GM23338 (cell line): ENCODE measurements at regions not wholly inside any gene's neighbourhood (a gene's known extent, or its start where the extent isn't known, plus 50 kb on each side); places are given as distances from the start of the nearest gene placed in this dataset.

ENCODE experiments used
- ATAC-seq: fragments of 200-7000 bp; cut with Tn5 transposase; 3 replicates; pipeline ENCODE4 v1.9.1; 2020
- DNase-seq: peaks from one replicate; pipeline ENCODE4 v3.0.0-alpha.2; 2015; ENCODE audit warnings: low spot score
- H2AFZ ChIP-seq: fragments of 200-600 bp; sonication (generic); 2 replicates; pipeline ENCODE4 v1.8.0; 2016; ENCODE audit warnings: antibody characterized with exemption, mild to moderate bottlenecking, moderate library complexity
- H3F3A ChIP-seq: fragments of 200-600 bp; sonication (generic); replicated peaks from 2 replicates; pipeline ENCODE4 v1.8.0; 2017; ENCODE audit warnings: antibody characterized with exemption, mixed run types, low read depth
- H3K27ac ChIP-seq: fragments of 200-600 bp; sonication (generic); 2 replicates; pipeline ENCODE4 v1.6.1; 2016; ENCODE audit warnings: low read depth
- H3K27me3 ChIP-seq: fragments of 200-600 bp; sonication (generic); 2 replicates; pipeline ENCODE4 v1.8.0; 2016; ENCODE audit warnings: mild to moderate bottlenecking, mixed run types, moderate library complexity; ENCODE audit not compliant: insufficient read depth
- H3K36me3 ChIP-seq: fragments of 200-600 bp; sonication (generic); 2 replicates; pipeline ENCODE4 v1.8.0; 2016; ENCODE audit warnings: mild to moderate bottlenecking; ENCODE audit not compliant: insufficient read depth
- H3K4me1 ChIP-seq: fragments of 200-600 bp; sonication (generic); 2 replicates; pipeline ENCODE4 v1.8.0; 2016; ENCODE audit warnings: mild to moderate bottlenecking, moderate library complexity; ENCODE audit not compliant: insufficient read depth
- H3K4me2 ChIP-seq: fragments of 200-600 bp; sonication (generic); 2 replicates; pipeline ENCODE4 v1.7.1; 2017; ENCODE audit warnings: mixed run types
- H3K4me3 ChIP-seq: fragments of 200-600 bp; sonication (generic); 2 replicates; pipeline ENCODE4 v1.6.1; 2016; ENCODE audit warnings: mixed run types
- H3K79me2 ChIP-seq: fragments of 200-600 bp; sonication (generic); replicated peaks from 2 replicates; pipeline ENCODE4 v1.8.0; 2017; ENCODE audit warnings: mild to moderate bottlenecking; ENCODE audit not compliant: insufficient read depth
- H3K9me2 ChIP-seq: fragments of 200-600 bp; sonication (generic); 2 replicates; pipeline ENCODE4 v1.8.0; 2017; ENCODE audit not compliant: insufficient read depth
- H4K20me1 ChIP-seq: fragments of 200-600 bp; sonication (generic); replicated peaks from 2 replicates; pipeline ENCODE4 v1.8.0; 2017; ENCODE audit warnings: mild to moderate bottlenecking; ENCODE audit not compliant: insufficient read depth
- H3K27ac Mint-ChIP-seq: 2 replicates; pipeline ENCODE4 v1.8.0; 2020; ENCODE audit warnings: inconsistent platforms, mild to moderate bottlenecking, moderate library complexity, mixed read lengths
- H3K27me3 Mint-ChIP-seq: 3 replicates; pipeline ENCODE4 v1.8.0; 2022; ENCODE audit warnings: low read depth, mild to moderate bottlenecking, moderate library complexity, mixed read lengths, inconsistent platforms; ENCODE audit not compliant: insufficient read depth, poor library complexity
- H3K36me3 Mint-ChIP-seq: 3 replicates; pipeline ENCODE4 v1.8.0; 2021; ENCODE audit warnings: low read depth, mild to moderate bottlenecking, inconsistent platforms, moderate library complexity, mixed read lengths
- H3K4me1 Mint-ChIP-seq: 3 replicates; pipeline ENCODE4 v1.8.0; 2020; ENCODE audit warnings: mild to moderate bottlenecking, inconsistent platforms, mixed read lengths
- H3K4me3 Mint-ChIP-seq: 3 replicates; pipeline ENCODE4 v1.8.0; 2021; ENCODE audit warnings: moderate library complexity, mild to moderate bottlenecking, inconsistent platforms, mixed read lengths
- H3K9me3 Mint-ChIP-seq: 3 replicates; pipeline ENCODE4 v1.8.0; 2020; ENCODE audit warnings: moderate library complexity, mild to moderate bottlenecking, inconsistent platforms, mixed read lengths
- CREB1 ChIP-seq: fragments of 250-450 bp; sonication (Bioruptor Pico); IDR thresholded peaks from 2 replicates; pipeline ENCODE4 v1.5.0; 2020; ENCODE audit warnings: low read depth, mild to moderate bottlenecking, moderate library complexity
- EZH2phosphoT487 ChIP-seq: fragments of 200-600 bp; sonication (generic); IDR thresholded peaks from one replicate; pipeline ENCODE4 v1.8.1; 2018; ENCODE audit warnings: antibody characterized with exemption; ENCODE audit not compliant: unreplicated experiment
- JUNB ChIP-seq: IDR thresholded peaks from one replicate; pipeline ENCODE4 v1.6.1; 2016; ENCODE audit warnings: antibody characterized with exemption; ENCODE audit not compliant: unreplicated experiment
- POLR2AphosphoS5 ChIP-seq: IDR thresholded peaks from 2 replicates; pipeline ENCODE4 v1.6.1; 2016; ENCODE audit warnings: antibody characterized with exemption, low read depth
- STAT1 ChIP-seq: IDR thresholded peaks from one replicate; pipeline ENCODE4 v1.6.1; 2016; ENCODE audit warnings: antibody characterized with exemption; ENCODE audit not compliant: unreplicated experiment
- ZNF331 ChIP-seq: fragments of 250-450 bp; sonication (Bioruptor Pico); IDR thresholded peaks from 2 replicates; pipeline ENCODE4 v1.5.0; 2020; ENCODE audit warnings: low read depth, mild to moderate bottlenecking, moderate library complexity
- TF ChIP-seq, protein P1 (sequence below): IDR thresholded peaks from one replicate; pipeline ENCODE4 v1.6.1; 2018; ENCODE audit warnings: antibody characterized with exemption; ENCODE audit not compliant: unreplicated experiment
- TF ChIP-seq, protein P2 (sequence below), 2 experiments: fragments of 200-600 bp in 1 of 2; sonication (generic) in 1 of 2; conservative IDR thresholded peaks; 2 replicates each; pipeline versions ENCODE4 v1.5.1 to v1.6.1; 2016 to 2017; ENCODE audit warnings: antibody characterized with exemption in 2 of 2, low read depth in 2 of 2, mild to moderate bottlenecking in 2 of 2, moderate library complexity in 1 of 2
- TF ChIP-seq, protein P3 (sequence below): IDR thresholded peaks from 2 replicates; pipeline ENCODE4 v1.6.1; 2016; ENCODE audit warnings: antibody characterized with exemption

DNA sequence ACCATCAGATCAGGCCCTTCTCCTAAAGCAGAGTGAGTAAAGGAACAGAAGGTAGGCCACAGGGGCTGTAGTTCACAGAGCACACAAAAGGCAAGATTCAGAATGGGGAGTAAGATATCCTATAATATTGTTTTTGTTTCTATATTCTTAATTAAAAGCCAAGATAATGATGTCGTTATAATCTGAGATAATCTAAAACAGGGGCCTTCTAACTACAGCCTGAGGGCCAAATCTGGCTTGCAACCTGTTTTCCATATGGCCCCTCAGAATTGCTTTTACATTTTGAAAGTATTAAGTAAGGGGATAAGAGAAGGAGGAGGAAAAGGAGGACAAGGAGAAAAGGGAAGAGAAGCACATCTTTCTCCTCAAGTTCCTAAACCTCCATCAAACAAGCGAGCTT lies 435.8 kb downstream of the CSNK1G3 start (continued):
- TF ChIP-seq, protein P1, sequence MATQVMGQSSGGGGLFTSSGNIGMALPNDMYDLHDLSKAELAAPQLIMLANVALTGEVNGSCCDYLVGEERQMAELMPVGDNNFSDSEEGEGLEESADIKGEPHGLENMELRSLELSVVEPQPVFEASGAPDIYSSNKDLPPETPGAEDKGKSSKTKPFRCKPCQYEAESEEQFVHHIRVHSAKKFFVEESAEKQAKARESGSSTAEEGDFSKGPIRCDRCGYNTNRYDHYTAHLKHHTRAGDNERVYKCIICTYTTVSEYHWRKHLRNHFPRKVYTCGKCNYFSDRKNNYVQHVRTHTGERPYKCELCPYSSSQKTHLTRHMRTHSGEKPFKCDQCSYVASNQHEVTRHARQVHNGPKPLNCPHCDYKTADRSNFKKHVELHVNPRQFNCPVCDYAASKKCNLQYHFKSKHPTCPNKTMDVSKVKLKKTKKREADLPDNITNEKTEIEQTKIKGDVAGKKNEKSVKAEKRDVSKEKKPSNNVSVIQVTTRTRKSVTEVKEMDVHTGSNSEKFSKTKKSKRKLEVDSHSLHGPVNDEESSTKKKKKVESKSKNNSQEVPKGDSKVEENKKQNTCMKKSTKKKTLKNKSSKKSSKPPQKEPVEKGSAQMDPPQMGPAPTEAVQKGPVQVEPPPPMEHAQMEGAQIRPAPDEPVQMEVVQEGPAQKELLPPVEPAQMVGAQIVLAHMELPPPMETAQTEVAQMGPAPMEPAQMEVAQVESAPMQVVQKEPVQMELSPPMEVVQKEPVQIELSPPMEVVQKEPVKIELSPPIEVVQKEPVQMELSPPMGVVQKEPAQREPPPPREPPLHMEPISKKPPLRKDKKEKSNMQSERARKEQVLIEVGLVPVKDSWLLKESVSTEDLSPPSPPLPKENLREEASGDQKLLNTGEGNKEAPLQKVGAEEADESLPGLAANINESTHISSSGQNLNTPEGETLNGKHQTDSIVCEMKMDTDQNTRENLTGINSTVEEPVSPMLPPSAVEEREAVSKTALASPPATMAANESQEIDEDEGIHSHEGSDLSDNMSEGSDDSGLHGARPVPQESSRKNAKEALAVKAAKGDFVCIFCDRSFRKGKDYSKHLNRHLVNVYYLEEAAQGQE = no peak
- TF ChIP-seq, protein P2, sequence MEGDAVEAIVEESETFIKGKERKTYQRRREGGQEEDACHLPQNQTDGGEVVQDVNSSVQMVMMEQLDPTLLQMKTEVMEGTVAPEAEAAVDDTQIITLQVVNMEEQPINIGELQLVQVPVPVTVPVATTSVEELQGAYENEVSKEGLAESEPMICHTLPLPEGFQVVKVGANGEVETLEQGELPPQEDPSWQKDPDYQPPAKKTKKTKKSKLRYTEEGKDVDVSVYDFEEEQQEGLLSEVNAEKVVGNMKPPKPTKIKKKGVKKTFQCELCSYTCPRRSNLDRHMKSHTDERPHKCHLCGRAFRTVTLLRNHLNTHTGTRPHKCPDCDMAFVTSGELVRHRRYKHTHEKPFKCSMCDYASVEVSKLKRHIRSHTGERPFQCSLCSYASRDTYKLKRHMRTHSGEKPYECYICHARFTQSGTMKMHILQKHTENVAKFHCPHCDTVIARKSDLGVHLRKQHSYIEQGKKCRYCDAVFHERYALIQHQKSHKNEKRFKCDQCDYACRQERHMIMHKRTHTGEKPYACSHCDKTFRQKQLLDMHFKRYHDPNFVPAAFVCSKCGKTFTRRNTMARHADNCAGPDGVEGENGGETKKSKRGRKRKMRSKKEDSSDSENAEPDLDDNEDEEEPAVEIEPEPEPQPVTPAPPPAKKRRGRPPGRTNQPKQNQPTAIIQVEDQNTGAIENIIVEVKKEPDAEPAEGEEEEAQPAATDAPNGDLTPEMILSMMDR (conservative IDR thresholded peaks at IDR 0.05; ENCODE audit: low read depth in 2 of 2) = no peak

DNA sequence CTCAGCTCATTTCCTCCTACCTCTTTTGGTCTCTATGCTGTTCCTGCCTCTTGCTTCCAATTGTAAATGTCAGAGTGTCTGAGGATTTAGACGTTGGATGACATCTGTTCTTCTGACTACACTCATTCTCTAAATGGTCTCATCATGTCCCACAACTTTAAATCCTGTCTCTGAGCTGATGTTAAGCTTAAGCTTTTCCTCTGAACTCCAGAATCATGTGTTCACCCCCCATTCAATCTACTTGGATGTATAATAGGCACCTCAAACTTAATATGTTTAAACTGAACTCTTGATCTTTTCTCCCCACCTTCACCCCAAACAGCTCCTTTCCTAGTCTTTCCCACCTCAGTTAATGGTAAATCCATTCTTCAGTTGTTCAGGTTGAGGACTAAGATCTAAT lies 433.6 kb downstream of the CSNK1G3 start:
- no peak overlapping the region for H3K27ac Mint-ChIP-seq
- Histone ChIP-seq H2AFZ (no peak overlapping the region), H3K4me2 (no peak overlapping the region), H3K27ac (no peak overlapping the region), H3K79me2 (no peaks in the 10 kb centered on the region), H3K4me1 (no peaks in the 10 kb centered on the region), H4K20me1 (no peaks in the 10 kb centered on the region), H3K27me3 (no peaks in the 10 kb centered on the region), H3F3A (no peaks in the 10 kb centered on the region), H3K9me2 (peaks cover 9% of the 10 kb centered on the region), H3K4me3 (no peak overlapping the region), H3K36me3 (peaks cover 15% of the 10 kb centered on the region)
- peaks cover 65% of the 10 kb centered on the region for H3K9me3 Mint-ChIP-seq
- DNase-seq (no peak), ATAC-seq (no peak)
- H3K4me1 Mint-ChIP-seq = no peaks in the 10 kb centered on the region
- peaks cover 82% of the 10 kb centered on the region for H3K36me3 Mint-ChIP-seq
- H3K27me3 Mint-ChIP-seq = peaks cover 2% of the 10 kb centered on the region
- no peak overlapping the region for H3K4me3 Mint-ChIP-seq
- TF ChIP-seq EZH2phosphoT487 (no peak), ZNF331 (no peak), POLR2AphosphoS5 (no peak), CREB1 (CRISPR knock-in tag) (no peak), JUNB (no peak), STAT1 (no peak)
- TF ChIP-seq, protein P2 (conservative IDR thresholded peaks at IDR 0.05; ENCODE audit: low read depth in 2 of 2) = no peak
- TF ChIP-seq, protein P1 = no peak
- TF ChIP-seq, protein P3, sequence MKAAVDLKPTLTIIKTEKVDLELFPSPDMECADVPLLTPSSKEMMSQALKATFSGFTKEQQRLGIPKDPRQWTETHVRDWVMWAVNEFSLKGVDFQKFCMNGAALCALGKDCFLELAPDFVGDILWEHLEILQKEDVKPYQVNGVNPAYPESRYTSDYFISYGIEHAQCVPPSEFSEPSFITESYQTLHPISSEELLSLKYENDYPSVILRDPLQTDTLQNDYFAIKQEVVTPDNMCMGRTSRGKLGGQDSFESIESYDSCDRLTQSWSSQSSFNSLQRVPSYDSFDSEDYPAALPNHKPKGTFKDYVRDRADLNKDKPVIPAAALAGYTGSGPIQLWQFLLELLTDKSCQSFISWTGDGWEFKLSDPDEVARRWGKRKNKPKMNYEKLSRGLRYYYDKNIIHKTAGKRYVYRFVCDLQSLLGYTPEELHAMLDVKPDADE = no peak
